SIG-M5 treated with dmso at 0.1 percent for 504 hours (cell line): ENCODE measurements at regions not wholly inside any gene's neighbourhood (a gene's known extent, or its start where the extent isn't known, plus 50 kb on each side); places are given as distances from the start of the nearest gene placed in this dataset.
"Not testable (repeated sequence)": the region's sequence is repeated elsewhere in the genome, so short reads cannot be mapped to it uniquely, and the experiment has no call there.

Experiments
- DNase-seq: peaks from one replicate; lab custom pipeline; 2025; ENCODE audit not compliant: unreplicated experiment; lab: John Stamatoyannopoulos, UW

- no peak for DNase-seq
These were observed 90.5 kb upstream of the LUZP2 start for GRCh38 chr11:24406389-24406788.

- no peak for DNase-seq
These were observed 89.9 kb upstream of the LUZP2 start for GRCh38 chr11:24406980-24407379.

DNA sequence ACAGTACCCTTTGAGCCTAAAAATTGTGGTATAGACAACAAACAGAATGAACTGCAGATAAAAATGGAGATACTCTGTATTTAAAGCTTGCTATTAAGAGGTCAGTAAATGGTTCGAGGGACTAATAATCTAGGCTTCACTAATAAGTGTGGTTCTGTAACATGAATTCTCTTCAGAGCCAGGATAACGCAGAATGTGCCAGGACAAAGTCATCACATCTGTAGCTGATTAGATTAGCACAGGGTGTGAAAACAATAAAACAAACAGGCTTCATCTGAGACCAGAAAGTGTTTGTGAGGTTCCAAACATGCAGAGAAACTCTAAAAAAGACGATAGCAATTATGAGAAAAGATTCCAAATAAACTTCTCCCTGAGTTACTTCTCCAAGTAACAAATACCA lies 89.1 kb upstream of the LUZP2 start:
- DNase-seq = no peak

DNA sequence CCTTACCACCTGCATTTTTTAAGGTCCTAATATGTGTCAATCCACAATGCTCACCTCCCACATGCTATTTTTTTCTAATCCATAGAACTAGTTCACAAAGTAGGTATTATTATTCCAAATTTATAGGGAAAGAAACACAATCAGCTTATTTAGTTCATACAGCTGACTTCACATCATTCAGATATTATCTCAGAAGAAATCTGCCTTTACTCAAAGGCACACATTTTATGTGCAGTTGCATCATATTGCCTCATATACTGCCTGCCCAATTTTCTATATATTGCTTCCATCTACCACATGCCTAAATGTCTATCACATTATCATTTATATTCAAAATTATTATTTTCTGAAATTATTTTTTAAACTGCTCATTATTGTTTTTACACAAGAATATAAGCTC lies 88.7 kb upstream of the LUZP2 start:
- no peak for DNase-seq

DNA sequence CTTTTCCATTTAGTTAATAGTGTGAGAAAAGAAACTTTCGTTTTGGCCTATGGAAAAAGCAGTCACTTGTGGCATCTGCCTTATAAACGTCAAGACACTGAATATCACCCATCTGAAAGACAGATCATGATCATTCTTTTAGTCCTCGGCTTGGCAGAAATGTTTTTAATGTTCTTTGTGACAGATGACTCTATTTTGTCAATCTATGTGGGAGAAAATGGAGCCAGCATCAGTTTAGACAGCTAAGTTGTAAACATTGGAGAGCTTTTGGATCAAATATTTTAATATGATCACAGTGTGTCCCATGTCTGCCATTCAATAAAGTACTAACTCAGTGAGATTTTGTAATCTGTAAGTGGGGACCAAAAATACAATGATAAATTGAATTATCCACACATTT lies 85.1 kb upstream of the LUZP2 start:
- DNase-seq = no peak

- no peak for DNase-seq
These were observed 84.1 kb upstream of the LUZP2 start for GRCh38 chr11:24412722-24413121.

- no peak for DNase-seq
These were observed 83.5 kb upstream of the LUZP2 start for GRCh38 chr11:24413391-24413790.

DNA sequence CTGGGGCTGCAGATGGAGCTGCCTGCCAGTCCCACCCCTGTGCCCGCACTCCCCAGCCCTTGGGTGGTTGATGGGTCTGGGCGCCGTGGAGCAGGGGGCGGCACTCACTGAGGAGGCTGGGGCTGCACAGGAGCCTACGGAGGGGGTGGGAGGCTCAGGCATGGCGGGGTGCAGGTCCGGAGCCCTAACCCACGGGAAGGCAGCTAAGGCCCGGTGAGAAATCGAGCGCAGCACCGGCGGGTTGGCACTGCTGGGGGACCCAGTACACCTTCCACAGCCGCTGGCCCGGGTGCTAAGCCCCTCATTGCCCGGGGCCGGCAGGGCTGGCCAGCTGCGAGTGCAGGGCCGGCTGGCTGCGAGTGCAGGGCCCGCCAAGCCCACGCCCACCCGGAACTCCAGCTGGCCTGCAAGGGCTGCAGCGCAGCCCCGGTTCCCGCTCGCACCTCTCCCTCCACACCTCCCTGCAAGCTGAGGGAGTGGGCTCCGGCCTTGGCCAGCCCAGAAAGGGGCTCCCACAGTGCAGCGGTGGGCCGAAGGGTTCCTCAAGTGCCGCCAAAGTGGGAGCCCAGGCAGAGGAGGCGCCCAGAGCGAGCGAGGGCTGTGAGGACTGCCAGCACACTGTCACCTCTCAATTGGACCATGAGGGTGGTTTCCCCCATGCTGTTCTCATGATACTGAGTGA lies 80.8 kb upstream of the LUZP2 start:
- not testable (repeated sequence) for DNase-seq

- DNase-seq = no peak
These were observed 75.1 kb upstream of the LUZP2 start for GRCh38 chr11:24421766-24422165.

- DNase-seq = no peak
These were observed 74.5 kb upstream of the LUZP2 start for GRCh38 chr11:24422376-24422775.

- DNase-seq = no peak
These were observed 59.7 kb upstream of the LUZP2 start for GRCh38 chr11:24437123-24437522.
